Psoas muscle (tissue), 7 donors: ENCODE measurements at regions not wholly inside any gene's neighbourhood (a gene's known extent, or its start where the extent isn't known, plus 50 kb on each side); places are given as distances from the start of the nearest gene placed in this dataset.

ENCODE experiments used
- ATAC-seq, 4 donors: fragments of 200-7000 bp; cut with Tn5 transposase; one replicate each; pipeline ENCODE4 v1.9.1; 2020; ENCODE audit warnings: moderate library complexity in 3 of 4, mild to moderate bottlenecking in 2 of 4
- DNase-seq, 2 donors: peaks; one replicate each; pipeline ENCODE4 v3.0.0-alpha.2; 2020
- H3K27ac ChIP-seq: fragments of 200-600 bp; one replicate; pipeline ENCODE4 v1.8.0; 2022
- H3K27me3 ChIP-seq, 3 donors: fragments of 200-600 bp in 1 of 3; one replicate each; pipeline versions ENCODE4 v1.6.1 to v1.8.0; 2013 to 2022; ENCODE audit warnings: low read length in 2 of 3, mild to moderate bottlenecking in 2 of 3, moderate library complexity in 1 of 3; ENCODE audit not compliant: insufficient read depth in 3 of 3
- H3K36me3 ChIP-seq, 2 donors: fragments of 200-600 bp in 1 of 2; one replicate each; pipeline versions ENCODE4 v1.6.1 to v1.8.0; 2013 to 2022; ENCODE audit warnings: low read depth in 1 of 2, mild to moderate bottlenecking in 1 of 2, moderate library complexity in 1 of 2; ENCODE audit not compliant: insufficient read depth in 1 of 2
- H3K4me1 ChIP-seq: fragments of 200-600 bp; one replicate; pipeline ENCODE4 v1.8.0; 2022
- H3K4me3 ChIP-seq: fragments of 200-600 bp; one replicate; pipeline ENCODE4 v1.8.0; 2022; ENCODE audit warnings: mild to moderate bottlenecking
- H3K9me3 ChIP-seq: fragments of 200-600 bp; one replicate; pipeline ENCODE4 v1.8.0; 2022
- CTCF ChIP-seq: fragments of 200-600 bp; IDR thresholded peaks from one replicate; pipeline ENCODE4 v1.8.0; 2022; ENCODE audit warnings: antibody characterized with exemption
- WGBS, 3 donors: extraction: QIAGEN DNeasy Blood & Tissue Kit; methylation state at CpG; one replicate each; pipeline versions ENCODE4 v1.1.6 to v1.1.7; 2013; 5-methylcytosine and 5-hydroxymethylcytosine counted together
- intact Hi-C, 2 donors: fragments of 100-400 bp; cut with DNase I; formaldehyde crosslinking; loops; one replicate each; pipeline versions ENCODE4 v1.11.0 to v1.14.2; 2022
- donor health status: healthy with polysubstance abuse.
- donor health status: DM: no; HTN: no; CAD: no; lungs with moderate emphysema.
- donor health status: Bipolar disorder and iron deficiency.
- donor health status: healthy.
- donor health status: DM: yes; HTN: yes; CAD: no.
- donor health status: DM: no; HTN: no; CAD: no.
- donor health status: DM: yes; HTN: yes; CAD: no.

DNA sequence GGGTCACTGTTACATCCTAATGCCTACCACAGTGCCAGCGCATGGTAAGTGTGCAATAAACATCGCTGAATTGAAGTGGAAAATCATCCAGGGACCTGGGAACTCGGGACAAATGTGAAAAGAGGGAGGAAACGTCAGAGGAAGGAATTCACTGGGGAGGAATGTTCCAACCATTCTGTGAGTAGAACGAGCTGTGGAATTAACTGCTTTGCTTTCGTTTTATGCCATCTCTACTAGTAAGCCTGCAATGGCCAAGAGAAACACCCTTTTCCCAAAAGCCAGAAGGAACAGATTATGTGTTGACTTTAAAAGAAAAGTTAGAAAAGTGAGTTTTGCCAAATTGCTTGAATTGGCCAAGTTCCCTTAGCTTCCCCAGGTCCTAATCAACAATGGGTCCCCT is 1044.9 kb downstream of the TYW1 start:
- 40 to 49% (median 42%) methylated on average over 6 of the region's 6 CpGs for WGBS, 3 donors
- no peak for TF ChIP-seq CTCF

DNA sequence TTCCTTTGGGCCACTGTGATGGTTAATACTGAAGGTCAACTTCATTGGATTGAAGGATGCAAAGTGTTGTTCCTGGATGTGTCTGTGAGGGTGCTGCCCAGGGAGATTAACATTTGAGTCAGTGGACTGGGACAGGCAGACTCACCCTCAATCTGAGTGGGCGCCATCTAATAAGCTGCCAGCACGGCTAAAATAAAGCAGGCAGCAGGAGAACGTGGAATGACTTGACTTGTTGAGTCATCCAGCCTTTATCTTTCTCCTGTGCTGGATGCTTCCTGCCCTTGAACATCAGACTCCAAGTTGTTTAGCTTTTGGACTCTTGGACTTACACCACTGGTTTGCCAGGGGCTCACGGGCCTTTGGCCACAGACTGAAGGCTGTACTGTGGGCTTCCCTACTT is 1046.9 kb downstream of the TYW1 start:
- intact Hi-C loops, result no loop called here
- Histone ChIP-seq H3K9me3 (no peaks in the 10 kb centered on the region), H3K27ac (no peak overlapping the region), H3K27me3 (no peaks in the 10 kb centered on the region), H3K4me1 (no peaks in the 10 kb centered on the region), H3K36me3 (no peaks in the 10 kb centered on the region), H3K4me3 (no peak overlapping the region)
- ATAC-seq (no peak), DNase-seq (no peak)
- WGBS, 3 donors, result 88 to 90% (median 89%) methylated on average over 4 of the region's 4 CpGs
- TF ChIP-seq CTCF, result no peak

More for the DNA sequence above, 1044.9 kb downstream of the TYW1 start:
- Histone ChIP-seq H3K36me3 (no peaks in the 10 kb centered on the region), H3K4me1 (no peaks in the 10 kb centered on the region), H3K27ac (no peak overlapping the region), H3K4me3 (no peak overlapping the region), H3K27me3 (no peaks in the 10 kb centered on the region), H3K9me3 (no peaks in the 10 kb centered on the region)
- intact Hi-C loops, result no loop called here
- ATAC-seq (no peak), DNase-seq (no peak)

GRCh38 chr7:68050627-68051026 is 1054.0 kb downstream of the TYW1 start:
- ATAC-seq, result no peak
- no peak for TF ChIP-seq CTCF
- intact Hi-C loops, result no loop called here
- Histone ChIP-seq H3K4me1 (no peaks in the 10 kb centered on the region), H3K36me3 (no peaks in the 10 kb centered on the region), H3K27ac (no peak overlapping the region), H3K27me3 (no peaks in the 10 kb centered on the region), H3K9me3 (no peaks in the 10 kb centered on the region), H3K4me3 (no peak overlapping the region)
- WGBS, 3 donors, result 83 to 91% (median 90%) methylated on average over 9 of the region's 9 CpGs
- no peak for DNase-seq

GRCh38 chr7:68058014-68058413 is 1061.4 kb downstream of the TYW1 start:
- no peaks in the 10 kb centered on the region for H3K4me1 ChIP-seq
- ATAC-seq (no peak), DNase-seq (no peak)
- H3K27ac ChIP-seq, result no peak overlapping the region
- no peak for TF ChIP-seq CTCF
- no peaks in the 10 kb centered on the region for H3K27me3 ChIP-seq
- WGBS, 3 donors, result 29 to 39% (median 34%) methylated on average over 2 of the region's 2 CpGs
- intact Hi-C loops, result no loop called here
- H3K36me3 ChIP-seq, result no peaks in the 10 kb centered on the region
- H3K9me3 ChIP-seq, result no peaks in the 10 kb centered on the region
- H3K4me3 ChIP-seq, result no peak overlapping the region

DNA sequence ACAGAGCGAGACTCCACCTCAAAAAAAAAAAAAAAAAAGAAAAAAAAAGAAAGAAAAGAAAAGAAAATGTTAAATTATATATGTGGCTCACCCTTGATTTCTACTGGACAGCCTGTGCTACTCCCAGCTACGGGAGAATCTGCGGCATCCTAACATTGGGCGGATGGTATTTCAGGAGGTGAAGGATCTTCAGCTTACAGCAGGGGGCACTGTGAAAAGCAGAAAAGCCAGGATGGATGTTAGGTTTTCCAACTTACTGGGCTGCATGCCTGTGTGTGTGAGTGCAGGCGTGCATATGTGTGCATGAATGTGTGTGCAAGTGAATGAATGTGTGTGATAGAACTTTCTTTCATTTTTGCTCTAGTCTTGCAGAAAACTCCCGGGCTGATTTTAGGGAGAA is 1066.5 kb downstream of the TYW1 start:
- ATAC-seq (no peak), DNase-seq (no peak)
- 72 to 81% (median 73%) methylated on average over 6 of the region's 6 CpGs for WGBS, 3 donors
- Histone ChIP-seq H3K9me3 (no peaks in the 10 kb centered on the region), H3K27ac (no peak overlapping the region), H3K27me3 (no peaks in the 10 kb centered on the region), H3K36me3 (no peaks in the 10 kb centered on the region), H3K4me3 (no peak overlapping the region), H3K4me1 (no peaks in the 10 kb centered on the region)
- intact Hi-C loops, result no loop called here
- TF ChIP-seq CTCF, result no peak
